IMR-90 (cell line): ENCODE measurements at regions not wholly inside any gene's neighbourhood (a gene's known extent, or its start where the extent isn't known, plus 50 kb on each side); places are given as distances from the start of the nearest gene placed in this dataset.

Experiments
- ATAC-seq: fragments of 200-7000 bp; cut with Tn5 transposase; 2 replicates; pipeline ENCODE4 v1.9.1; 2020; ENCODE audit warnings: low read depth, mild to moderate bottlenecking, moderate library complexity
- BruUV-seq: library from RNA; stranded (reverse); fragments of 400-500 nt; replicated peaks from 2 replicates; lab custom pipeline; 2021; lab: Mats Ljungman, UMichigan
- CTCF ChIA-PET: fragments of 300-600 bp; formaldehyde crosslinking; extraction: SDS; loops from one replicate; lab custom pipeline; 2021; ENCODE audit warnings: antibody characterized with exemption; lab: Yijun Ruan, JAX
- POLR2A ChIA-PET: fragments of 300-600 bp; sonication (Branson Sonifier 250); formaldehyde crosslinking; loops from one replicate; lab custom pipeline; 2022; ENCODE audit warnings: antibody characterized with exemption; ENCODE audit not compliant: unreplicated experiment; lab: Charles Lee
- DNase-seq: peaks from one replicate; pipeline ENCODE4 v3.0.0; 2013
- H2AFZ ChIP-seq: replicated peaks from 2 replicates; pipeline ENCODE3; 2013; ENCODE audit warnings: low read length, mild to moderate bottlenecking; ENCODE audit not compliant: poor library complexity
- H2AK5ac ChIP-seq: 2 replicates; pipeline ENCODE4 v1.6.1; 2013; ENCODE audit warnings: low read depth, low read length, inconsistent platforms
- H2AK9ac ChIP-seq: replicated peaks from 2 replicates; pipeline ENCODE3; 2013; ENCODE audit warnings: mild to moderate bottlenecking, low read depth, low read length, moderate library complexity; ENCODE audit not compliant: poor library complexity
- H2BK120ac ChIP-seq: 2 replicates; pipeline ENCODE4 v1.6.1; 2013; ENCODE audit warnings: low read depth, low read length, inconsistent platforms
- H2BK15ac ChIP-seq: 3 replicates; pipeline ENCODE4 v1.6.1; 2013; ENCODE audit warnings: low read depth, low read length, inconsistent platforms
- H2BK20ac ChIP-seq: 2 replicates; pipeline ENCODE4 v1.6.1; 2013; ENCODE audit warnings: low read depth, mild to moderate bottlenecking, inconsistent platforms, low read length, moderate library complexity
- H2BK5ac ChIP-seq: 2 replicates; pipeline ENCODE4 v1.6.1; 2013; ENCODE audit warnings: mild to moderate bottlenecking, low read depth, low read length, inconsistent platforms; ENCODE audit not compliant: poor library complexity, severe bottlenecking
- H3K14ac ChIP-seq: replicated peaks from 2 replicates; pipeline ENCODE4 v1.6.1; 2013; ENCODE audit warnings: low read depth, low read length, inconsistent platforms
- H3K18ac ChIP-seq: 2 replicates; pipeline ENCODE4 v1.6.1; 2013; ENCODE audit warnings: low read depth, low read length, control low read depth
- H3K23ac ChIP-seq: 2 replicates; pipeline ENCODE4 v1.6.1; 2013; ENCODE audit warnings: low read depth, low read length, inconsistent platforms
- H3K27ac ChIP-seq: 2 replicates; pipeline ENCODE4 v1.5.1; 2013; ENCODE audit warnings: mild to moderate bottlenecking, control low read depth, low read length; ENCODE audit not compliant: insufficient read depth
- H3K27me3 ChIP-seq: 2 replicates; pipeline ENCODE4 v1.6.1; 2013; ENCODE audit warnings: low read length; ENCODE audit not compliant: control insufficient read depth, insufficient read depth
- H3K36me3 ChIP-seq: 2 replicates; pipeline ENCODE4 v1.6.1; 2013; ENCODE audit warnings: low read length, mixed read lengths; ENCODE audit not compliant: control insufficient read depth, insufficient read depth
- H3K4ac ChIP-seq: 2 replicates; pipeline ENCODE4 v1.6.1; 2013; ENCODE audit warnings: low read depth, low read length, inconsistent platforms
- H3K4me1 ChIP-seq: 2 replicates; pipeline ENCODE4 v1.6.1; 2013; ENCODE audit warnings: low read length, mixed read lengths; ENCODE audit not compliant: control insufficient read depth, insufficient read depth
- H3K4me2 ChIP-seq: 2 replicates; pipeline ENCODE4 v1.6.1; 2013; ENCODE audit warnings: low read depth, mild to moderate bottlenecking, control low read depth, low read length, moderate library complexity
- H3K4me3 ChIP-seq: 2 replicates; pipeline ENCODE4 v1.5.1; 2013; ENCODE audit warnings: low read depth, mild to moderate bottlenecking, control low read depth, low read length, moderate library complexity; ENCODE audit not compliant: insufficient read depth
- H3K56ac ChIP-seq: 2 replicates; pipeline ENCODE4 v1.6.1; 2013; ENCODE audit warnings: low read length, inconsistent platforms; ENCODE audit not compliant: insufficient read depth; ENCODE audit errors: extremely low read depth
- H3K79me1 ChIP-seq, 2 experiments: 2 replicates each; pipeline ENCODE4 v1.6.1; 2013; ENCODE audit warnings: low read length in 2 of 2, inconsistent platforms in 1 of 2, low read depth in 1 of 2
- H3K9ac ChIP-seq: 2 replicates; pipeline ENCODE4 v1.6.1; 2013; ENCODE audit warnings: low read depth, low read length, control low read depth
- H3K9me1 ChIP-seq: 2 replicates; pipeline ENCODE4 v1.6.1; 2013; ENCODE audit warnings: low read length, inconsistent platforms; ENCODE audit not compliant: insufficient read depth
- H3K9me3 ChIP-seq: 2 replicates; pipeline ENCODE4 v1.6.1; 2013; ENCODE audit warnings: low read length; ENCODE audit not compliant: control insufficient read depth, insufficient read depth
- H4K20me1 ChIP-seq: 2 replicates; pipeline ENCODE4 v1.6.1; 2013; ENCODE audit warnings: low read length, inconsistent platforms; ENCODE audit not compliant: insufficient read depth
- H4K5ac ChIP-seq: 2 replicates; pipeline ENCODE4 v1.6.1; 2013; ENCODE audit warnings: mild to moderate bottlenecking, low read depth, low read length, control low read depth
- H4K8ac ChIP-seq, 2 experiments: 2 replicates each; pipeline ENCODE4 v1.6.1; 2013; ENCODE audit warnings: low read depth in 2 of 2, low read length in 2 of 2, control low read depth in 1 of 2, inconsistent platforms in 1 of 2
- H4K91ac ChIP-seq: 2 replicates; pipeline ENCODE4 v1.6.1; 2013; ENCODE audit warnings: low read depth, low read length, inconsistent platforms; ENCODE audit not compliant: insufficient read depth
- BHLHE40 ChIP-seq: fragments of 150-350 bp; IDR thresholded peaks from 2 replicates; pipeline ENCODE4 v1.6.1; 2016; ENCODE audit warnings: mild to moderate bottlenecking, low read depth, low read length
- CEBPB ChIP-seq: IDR thresholded peaks from 2 replicates; pipeline ENCODE4 v1.6.1; 2012; ENCODE audit warnings: low read depth, low read length, improper control_type of control experiment
- CHD1 ChIP-seq: IDR thresholded peaks from 2 replicates; pipeline ENCODE4 v1.6.1; 2012; ENCODE audit warnings: low read depth, low read length, improper control_type of control experiment
- FOS ChIP-seq: fragments of 150-350 bp; IDR thresholded peaks from 2 replicates; pipeline ENCODE4 v1.6.1; 2016; ENCODE audit warnings: low read depth, low read length
- MAFK ChIP-seq: IDR thresholded peaks from 2 replicates; pipeline ENCODE4 v1.6.1; 2012; ENCODE audit warnings: low read depth, low read length, improper control_type of control experiment
- MAZ ChIP-seq: IDR thresholded peaks from 2 replicates; pipeline ENCODE4 v1.6.1; 2012; ENCODE audit warnings: low read depth, mild to moderate bottlenecking, low read length, improper control_type of control experiment, moderate library complexity, borderline replicate concordance
- MXI1 ChIP-seq: IDR thresholded peaks from 2 replicates; pipeline ENCODE4 v1.6.1; 2012; ENCODE audit warnings: low read depth, mild to moderate bottlenecking, low read length, moderate library complexity, borderline replicate concordance
- NFE2L2 ChIP-seq: fragments of 150-350 bp; IDR thresholded peaks from 2 replicates; pipeline ENCODE4 v1.6.1; 2016; ENCODE audit warnings: low read depth, mild to moderate bottlenecking, low read length
- POLR2A ChIP-seq: IDR thresholded peaks from 2 replicates; pipeline ENCODE4 v1.6.1; 2012; ENCODE audit warnings: mild to moderate bottlenecking, low read depth, low read length
- RAD21 ChIP-seq: IDR thresholded peaks from 2 replicates; pipeline ENCODE4 v1.6.1; 2012; ENCODE audit warnings: low read length, improper control_type of control experiment
- RCOR1 ChIP-seq: IDR thresholded peaks from 2 replicates; pipeline ENCODE4 v1.6.1; 2012; ENCODE audit warnings: mild to moderate bottlenecking, low read length, improper control_type of control experiment; ENCODE audit not compliant: insufficient replicate concordance
- RFX5 ChIP-seq: IDR thresholded peaks from 2 replicates; pipeline ENCODE4 v1.8.0; 2012; ENCODE audit warnings: low read depth, mild to moderate bottlenecking, low read length, moderate library complexity
- WGBS, 2 experiments: methylation state at CpG; one replicate each; pipeline versions ENCODE4 v1.1.5 to v1.1.7; 2013; ENCODE audit warnings: missing lambda C conversion rate in 2 of 2; ENCODE audit not compliant: insufficient read length in 1 of 2; ENCODE audit errors: extremely low coverage in 2 of 2; 5-methylcytosine and 5-hydroxymethylcytosine counted together
- dilution Hi-C: fragments of 300-500 bp; cut with HindIII; formaldehyde crosslinking; loops from one replicate; pipeline ENCODE4 v1.14.3; 2018; ENCODE audit warnings: low sequenced_read_pairs; ENCODE audit not compliant: unreplicated experiment
- in situ Hi-C: fragments of 300-500 bp; cut with MboI; formaldehyde crosslinking; loops from 3 replicates; pipeline ENCODE4 v1.14.3; 2019; ENCODE audit warnings: low sequenced_read_pairs, inconsistent platforms, mixed read lengths
- intact Hi-C: fragments of 100-400 bp; cut with micrococcal nuclease; formaldehyde crosslinking; loops from 2 replicates; pipeline ENCODE4 v1.10.0; 2022
- TF ChIP-seq, protein P1 (sequence below): fragments of 150-350 bp; IDR thresholded peaks from 2 replicates; pipeline ENCODE4 v1.6.1; 2016; ENCODE audit warnings: low read depth, mild to moderate bottlenecking, low read length, moderate library complexity, borderline replicate concordance

DNA sequence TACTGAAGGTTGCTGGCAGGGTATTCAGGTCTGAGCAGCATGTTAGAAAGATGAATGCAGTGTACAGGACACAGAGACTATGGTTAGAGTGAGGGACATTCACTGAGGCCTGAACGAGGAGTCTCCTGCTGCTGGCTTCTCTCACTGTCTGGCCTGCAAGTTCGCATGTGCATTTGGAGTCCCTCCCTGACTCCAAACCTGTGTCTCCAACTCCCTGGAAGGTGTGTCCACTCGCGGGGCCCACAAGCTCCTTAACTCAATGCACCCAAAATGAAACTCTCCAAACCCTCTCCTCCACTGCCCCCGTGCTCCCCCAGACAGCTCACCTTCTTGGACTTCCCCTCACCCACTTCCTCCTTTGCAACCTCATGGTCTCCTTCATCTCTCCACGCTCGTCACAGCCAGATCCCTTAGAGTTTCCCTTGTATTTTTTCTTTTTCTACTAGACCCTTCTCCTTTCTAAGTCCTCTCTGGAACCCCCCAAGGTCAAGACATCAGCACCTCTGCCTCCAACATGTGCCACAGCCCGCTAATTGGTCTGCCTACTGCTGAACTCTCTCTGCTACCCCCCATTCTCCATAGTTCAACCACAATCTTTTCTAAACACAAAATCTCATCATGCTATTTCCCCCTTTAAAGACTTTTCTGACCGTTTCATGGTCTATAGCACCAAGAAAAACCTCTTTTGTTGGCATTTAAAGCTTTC is 58.3 kb downstream of the HES1 start:
- dilution Hi-C loops: no loop called here
- 57% methylated on average over 8 of the region's 9 CpGs; no CpG with 5 or more reads in 1 of the 2 experiments for WGBS, 2 experiments
- no peaks in the 10 kb centered on the region for H3K36me3 ChIP-seq
- TF ChIP-seq RFX5 (no peak), CHD1 (no peak), RCOR1 (no peak), CEBPB (no peak), RAD21 (no peak), MXI1 (no peak), MAFK (no peak), BHLHE40 (no peak), FOS (no peak), POLR2A (no peak), NFE2L2 (no peak), MAZ (no peak)
- TF ChIP-seq, protein P1, sequence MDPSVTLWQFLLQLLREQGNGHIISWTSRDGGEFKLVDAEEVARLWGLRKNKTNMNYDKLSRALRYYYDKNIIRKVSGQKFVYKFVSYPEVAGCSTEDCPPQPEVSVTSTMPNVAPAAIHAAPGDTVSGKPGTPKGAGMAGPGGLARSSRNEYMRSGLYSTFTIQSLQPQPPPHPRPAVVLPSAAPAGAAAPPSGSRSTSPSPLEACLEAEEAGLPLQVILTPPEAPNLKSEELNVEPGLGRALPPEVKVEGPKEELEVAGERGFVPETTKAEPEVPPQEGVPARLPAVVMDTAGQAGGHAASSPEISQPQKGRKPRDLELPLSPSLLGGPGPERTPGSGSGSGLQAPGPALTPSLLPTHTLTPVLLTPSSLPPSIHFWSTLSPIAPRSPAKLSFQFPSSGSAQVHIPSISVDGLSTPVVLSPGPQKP: no peak
- H2BK120ac ChIP-seq: no peak overlapping the region
- DNase-seq (no peak), ATAC-seq (no peak)
- no peak overlapping the region for H2BK5ac ChIP-seq
- BruUV-seq: no TSS peak
- no peaks in the 10 kb centered on the region for H3K79me1 ChIP-seq
- no peak overlapping the region for H3K9ac ChIP-seq
- no peak overlapping the region for H2BK20ac ChIP-seq
- CTCF ChIA-PET: interaction anchor here (0.8 kb wide), 1 partner anchor 212 kb away, joined by 3 read pairs; no protein-coding TSS in a partner anchor
- H2AK5ac ChIP-seq: no peak overlapping the region
- H3K27me3 ChIP-seq: peaks cover 10% of the 10 kb centered on the region
- no peak overlapping the region for H3K4ac ChIP-seq
- H3K18ac ChIP-seq: no peak overlapping the region
- H4K20me1 ChIP-seq: no peaks in the 10 kb centered on the region
- H3K4me3 ChIP-seq: no peak overlapping the region
- H4K91ac ChIP-seq: no peak overlapping the region
- no peaks in the 10 kb centered on the region; the same call in 1 of the 2 replicates for H3K9me3 ChIP-seq
- no peaks in the 10 kb centered on the region for H3K4me1 ChIP-seq
- no peak overlapping the region for H3K4me2 ChIP-seq
- no peak overlapping the region for H3K56ac ChIP-seq
- H3K9me1 ChIP-seq: no peaks in the 10 kb centered on the region
- in situ Hi-C loops: no loop called here
- H3K23ac ChIP-seq: no peak overlapping the region
- POLR2A ChIA-PET: interaction anchor here (0.6 kb wide), 1 partner anchor 9 kb away, joined by 3 read pairs; no protein-coding TSS in a partner anchor
- H4K5ac ChIP-seq: no peak overlapping the region
- no peak overlapping the region for H2BK15ac ChIP-seq
- no peak overlapping the region for H3K14ac ChIP-seq
- intact Hi-C loops: no loop called here
- no peak overlapping the region for H2AFZ ChIP-seq
- H3K27ac ChIP-seq: no peak overlapping the region
- H2AK9ac ChIP-seq: no peak overlapping the region
- no peak overlapping the region for H4K8ac ChIP-seq
